ENCODE measurements at regions not wholly inside any gene's neighbourhood (a gene's known extent, or its start where the extent isn't known, plus 50 kb on each side); places are given as distances from the start of the nearest gene placed in this dataset.

DNA sequence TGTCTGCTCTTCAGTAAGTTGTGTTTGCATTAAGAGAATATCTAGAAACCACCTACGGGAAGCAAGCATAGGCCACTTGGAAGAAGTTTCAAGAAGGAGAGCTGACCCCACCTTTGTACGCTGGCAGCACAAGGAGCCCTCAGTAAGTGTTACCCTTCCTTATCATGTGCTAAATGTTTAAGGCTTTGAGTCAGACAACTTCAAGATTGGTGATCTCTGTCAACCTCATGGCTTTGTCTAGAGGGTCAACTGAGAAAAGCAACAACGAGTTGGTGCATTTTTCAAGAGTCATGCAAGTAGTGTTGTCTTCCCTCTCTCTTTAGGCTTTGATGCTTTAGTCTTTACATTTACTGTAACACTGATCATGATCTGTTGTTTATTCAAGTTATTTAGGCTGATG, 53.2 kb upstream of the SPTLC3 start:
- Histone ChIP-seq H3K9me3 (ENCODE audit: insufficient read depth, low read depth, low read length) (no peaks in the 10 kb centered on the region), H3K27ac (ENCODE audit: low read depth, low read length) (no peak overlapping the region), H2AFZ (ENCODE audit: low read depth, low read length) (no peak overlapping the region), H3K9ac (ENCODE audit: low read length) (no peak overlapping the region), H3K4me1 (ENCODE audit: insufficient read depth, low read length) (no peaks in the 10 kb centered on the region), H3K36me3 (ENCODE audit: insufficient read depth, low read length) (no peaks in the 10 kb centered on the region), H3K4me2 (ENCODE audit: low read length) (no peak overlapping the region), H4K20me1 (ENCODE audit: insufficient read depth, low read length) (no peaks in the 10 kb centered on the region), H3K79me2 (ENCODE audit: insufficient read depth, low read length) (no peaks in the 10 kb centered on the region), H3K4me3 (ENCODE audit: insufficient read depth, low read depth, low read length) (no peak overlapping the region), H3K27me3 (ENCODE audit: insufficient read depth, low read length) (no peaks in the 10 kb centered on the region)
- Mint-ChIP-seq H3K27ac (ENCODE audit: unreplicated experiment) (no peak overlapping the region), H3K27me3 (ENCODE audit: low read depth, unreplicated experiment) (no peaks in the 10 kb centered on the region), H3K36me3 (ENCODE audit: low read depth, unreplicated experiment) (no peaks in the 10 kb centered on the region), H3K4me1 (ENCODE audit: low read depth, unreplicated experiment) (no peaks in the 10 kb centered on the region), H3K4me3 (ENCODE audit: unreplicated experiment) (no peak overlapping the region), H3K9me3 (ENCODE audit: unreplicated experiment) (no peaks in the 10 kb centered on the region)
- TF ChIP-seq, protein P1, sequence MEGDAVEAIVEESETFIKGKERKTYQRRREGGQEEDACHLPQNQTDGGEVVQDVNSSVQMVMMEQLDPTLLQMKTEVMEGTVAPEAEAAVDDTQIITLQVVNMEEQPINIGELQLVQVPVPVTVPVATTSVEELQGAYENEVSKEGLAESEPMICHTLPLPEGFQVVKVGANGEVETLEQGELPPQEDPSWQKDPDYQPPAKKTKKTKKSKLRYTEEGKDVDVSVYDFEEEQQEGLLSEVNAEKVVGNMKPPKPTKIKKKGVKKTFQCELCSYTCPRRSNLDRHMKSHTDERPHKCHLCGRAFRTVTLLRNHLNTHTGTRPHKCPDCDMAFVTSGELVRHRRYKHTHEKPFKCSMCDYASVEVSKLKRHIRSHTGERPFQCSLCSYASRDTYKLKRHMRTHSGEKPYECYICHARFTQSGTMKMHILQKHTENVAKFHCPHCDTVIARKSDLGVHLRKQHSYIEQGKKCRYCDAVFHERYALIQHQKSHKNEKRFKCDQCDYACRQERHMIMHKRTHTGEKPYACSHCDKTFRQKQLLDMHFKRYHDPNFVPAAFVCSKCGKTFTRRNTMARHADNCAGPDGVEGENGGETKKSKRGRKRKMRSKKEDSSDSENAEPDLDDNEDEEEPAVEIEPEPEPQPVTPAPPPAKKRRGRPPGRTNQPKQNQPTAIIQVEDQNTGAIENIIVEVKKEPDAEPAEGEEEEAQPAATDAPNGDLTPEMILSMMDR (IDR thresholded peaks at IDR 0.05; ENCODE audit: insufficient read depth, low read depth, low read length), result no peak
- no peak for TF ChIP-seq EZH2 (IDR thresholded peaks at IDR 0.05; ENCODE audit: insufficient read depth, low read length)
- FAIRE-seq (no peak), DNase-seq (ENCODE audit: low read depth) (no peak)

DNA sequence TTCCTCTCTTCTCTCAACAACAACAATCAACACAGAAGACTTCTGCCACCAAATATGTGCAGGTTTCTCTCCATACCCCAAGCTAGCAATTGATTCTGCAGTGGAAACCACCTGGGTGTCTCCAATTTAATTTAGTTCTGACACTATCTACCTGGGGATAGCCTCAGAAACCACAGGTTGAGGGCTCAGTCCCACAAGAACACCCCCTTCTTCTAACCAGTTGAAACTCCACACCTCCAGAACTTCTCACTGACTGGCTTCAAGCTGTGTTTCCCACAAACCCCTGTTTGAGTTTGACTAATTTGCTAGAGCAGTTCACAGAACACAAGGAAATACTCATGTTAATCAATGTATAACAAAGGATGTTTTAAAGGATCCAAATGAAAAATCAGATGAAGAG, 52.5 kb upstream of the SPTLC3 start:
- Mint-ChIP-seq H3K4me1 (ENCODE audit: low read depth, unreplicated experiment) (no peaks in the 10 kb centered on the region), H3K27ac (ENCODE audit: unreplicated experiment) (no peak overlapping the region), H3K9me3 (ENCODE audit: unreplicated experiment) (no peaks in the 10 kb centered on the region), H3K27me3 (ENCODE audit: low read depth, unreplicated experiment) (no peaks in the 10 kb centered on the region), H3K4me3 (ENCODE audit: unreplicated experiment) (no peak overlapping the region), H3K36me3 (ENCODE audit: low read depth, unreplicated experiment) (no peaks in the 10 kb centered on the region)
- Histone ChIP-seq H3K36me3 (ENCODE audit: insufficient read depth, low read length) (no peaks in the 10 kb centered on the region), H3K79me2 (ENCODE audit: insufficient read depth, low read length) (no peaks in the 10 kb centered on the region), H3K27ac (ENCODE audit: low read depth, low read length) (no peak overlapping the region), H3K4me2 (ENCODE audit: low read length) (no peak overlapping the region), H3K9ac (ENCODE audit: low read length) (no peak overlapping the region), H3K27me3 (ENCODE audit: insufficient read depth, low read length) (no peaks in the 10 kb centered on the region), H3K9me3 (ENCODE audit: insufficient read depth, low read depth, low read length) (no peaks in the 10 kb centered on the region), H2AFZ (ENCODE audit: low read depth, low read length) (no peak overlapping the region), H4K20me1 (ENCODE audit: insufficient read depth, low read length) (no peaks in the 10 kb centered on the region), H3K4me3 (ENCODE audit: insufficient read depth, low read depth, low read length) (no peak overlapping the region), H3K4me1 (ENCODE audit: insufficient read depth, low read length) (no peaks in the 10 kb centered on the region)
- TF ChIP-seq, protein P1 (IDR thresholded peaks at IDR 0.05; ENCODE audit: insufficient read depth, low read depth, low read length), result no peak
- FAIRE-seq (no peak), DNase-seq (ENCODE audit: low read depth) (no peak)

DNA sequence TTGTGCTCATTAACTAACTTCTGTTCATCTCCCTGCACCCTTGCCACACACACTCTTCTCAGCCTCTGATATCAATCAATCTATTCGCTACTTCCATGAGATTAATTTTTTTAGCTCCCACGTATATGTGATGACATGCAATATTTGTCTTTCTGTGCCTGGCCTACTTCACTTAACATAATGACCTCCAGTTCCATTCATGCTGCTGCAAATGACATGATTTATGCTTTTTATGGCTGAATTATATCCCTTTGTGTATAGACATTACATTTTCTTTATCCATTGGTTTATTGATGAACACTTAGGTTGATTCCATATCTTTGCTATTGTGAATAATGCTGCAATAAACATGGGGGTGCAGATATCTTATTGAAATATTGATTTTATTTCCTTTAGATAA, 50.8 kb upstream of the SPTLC3 start:
- Histone ChIP-seq H3K27ac (ENCODE audit: low read depth, low read length) (no peak overlapping the region), H3K27me3 (ENCODE audit: insufficient read depth, low read length) (no peaks in the 10 kb centered on the region), H2AFZ (ENCODE audit: low read depth, low read length) (no peak overlapping the region), H3K4me3 (ENCODE audit: insufficient read depth, low read depth, low read length) (no peak overlapping the region), H3K4me2 (ENCODE audit: low read length) (no peak overlapping the region), H3K79me2 (ENCODE audit: insufficient read depth, low read length) (no peaks in the 10 kb centered on the region), H3K4me1 (ENCODE audit: insufficient read depth, low read length) (no peaks in the 10 kb centered on the region), H4K20me1 (ENCODE audit: insufficient read depth, low read length) (no peaks in the 10 kb centered on the region), H3K9ac (ENCODE audit: low read length) (no peak overlapping the region), H3K9me3 (ENCODE audit: insufficient read depth, low read depth, low read length) (no peaks in the 10 kb centered on the region), H3K36me3 (ENCODE audit: insufficient read depth, low read length) (no peaks in the 10 kb centered on the region)
- TF ChIP-seq EZH2 (IDR thresholded peaks at IDR 0.05; ENCODE audit: insufficient read depth, low read length), result no peak
- TF ChIP-seq, protein P1 (IDR thresholded peaks at IDR 0.05; ENCODE audit: insufficient read depth, low read depth, low read length), result no peak
- H3K36me3 Mint-ChIP-seq (ENCODE audit: low read depth, unreplicated experiment), result no peaks in the 10 kb centered on the region
- no peak overlapping the region for H3K4me3 Mint-ChIP-seq (ENCODE audit: unreplicated experiment)
- FAIRE-seq (no peak), DNase-seq (ENCODE audit: low read depth) (no peak)
- H3K27ac Mint-ChIP-seq (ENCODE audit: unreplicated experiment), result no peak overlapping the region
- H3K9me3 Mint-ChIP-seq (ENCODE audit: unreplicated experiment), result no peaks in the 10 kb centered on the region
- H3K4me1 Mint-ChIP-seq (ENCODE audit: low read depth, unreplicated experiment), result no peaks in the 10 kb centered on the region
- H3K27me3 Mint-ChIP-seq (ENCODE audit: low read depth, unreplicated experiment), result no peaks in the 10 kb centered on the region
